CD4-positive, alpha-beta memory T cell (primary cell): ENCODE measurements at regions not wholly inside any gene's neighbourhood (a gene's known extent, or its start where the extent isn't known, plus 50 kb on each side); places are given as distances from the start of the nearest gene placed in this dataset.

ENCODE experiments used
- CTCF ChIA-PET: fragments of 350-600 bp; sonication (Branson Sonifier 250); formaldehyde crosslinking; loops from one replicate; lab custom pipeline; 2021; ENCODE audit warnings: inconsistent platforms; ENCODE audit not compliant: partially characterized antibody; lab: Charles Lee
- POLR2A ChIA-PET: fragments of 350-600 bp; sonication (Branson Sonifier 250); formaldehyde crosslinking; loops from one replicate; lab custom pipeline; 2021; ENCODE audit not compliant: partially characterized antibody; lab: Charles Lee
- DNase-seq, 5 donors: peaks; one replicate each; pipeline versions ENCODE4 v3.0.0 to v3.0.0-alpha.2; 2020 to 2022; ENCODE audit warnings: mixed read lengths in 1 of 5
- H3K27ac ChIP-seq: one replicate; pipeline ENCODE4 v1.7.0; 2013; ENCODE audit warnings: low read depth, low read length
- H3K27me3 ChIP-seq: 2 replicates; pipeline ENCODE4 v1.7.0; 2013; ENCODE audit warnings: mild to moderate bottlenecking, low read length, moderate library complexity; ENCODE audit not compliant: insufficient read depth
- H3K36me3 ChIP-seq: 2 replicates; pipeline ENCODE4 v1.7.0; 2013; ENCODE audit warnings: mild to moderate bottlenecking, low read length, moderate library complexity; ENCODE audit not compliant: insufficient read depth
- H3K4me1 ChIP-seq: 2 replicates; pipeline ENCODE4 v1.7.0; 2013; ENCODE audit warnings: mild to moderate bottlenecking, low read length, moderate library complexity; ENCODE audit not compliant: insufficient read depth
- H3K4me3 ChIP-seq, 2 donors: one replicate each; pipeline ENCODE4 v1.7.0; 2013; ENCODE audit warnings: low read length in 2 of 2, mild to moderate bottlenecking in 1 of 2
- H3K9me3 ChIP-seq, 2 donors: one replicate each; pipeline ENCODE4 v1.7.0; 2013; ENCODE audit warnings: low read length in 2 of 2, control low read depth in 1 of 2; ENCODE audit not compliant: control insufficient read depth in 1 of 2
- H3K27ac Mint-ChIP-seq, 7 donors: one replicate each; pipeline ENCODE4 v1.8.0; 2020 to 2021; ENCODE audit warnings: mixed read lengths in 7 of 7, mild to moderate bottlenecking in 6 of 7, inconsistent platforms in 3 of 7, moderate library complexity in 3 of 7
- H3K27me3 Mint-ChIP-seq, 2 donors: one replicate each; pipeline ENCODE4 v1.8.0; 2020 to 2021; ENCODE audit warnings: mixed read lengths in 2 of 2
- H3K36me3 Mint-ChIP-seq, 2 donors: one replicate each; pipeline ENCODE4 v1.8.0; 2020 to 2021; ENCODE audit warnings: mixed read lengths in 2 of 2, inconsistent platforms in 1 of 2, mild to moderate bottlenecking in 1 of 2
- H3K4me1 Mint-ChIP-seq, 4 donors: one replicate each; pipeline ENCODE4 v1.8.0; 2020 to 2021; ENCODE audit warnings: mixed read lengths in 4 of 4, mild to moderate bottlenecking in 1 of 4
- H3K4me3 Mint-ChIP-seq, 8 donors: one replicate each; pipeline ENCODE4 v1.8.0; 2020 to 2021; ENCODE audit warnings: mixed read lengths in 8 of 8, mild to moderate bottlenecking in 7 of 8, moderate library complexity in 6 of 8, inconsistent platforms in 3 of 8
- H3K9me3 Mint-ChIP-seq, 8 donors: one replicate each; pipeline ENCODE4 v1.8.0; 2020 to 2021; ENCODE audit warnings: mixed read lengths in 8 of 8, mild to moderate bottlenecking in 5 of 8, inconsistent platforms in 3 of 8, moderate library complexity in 1 of 8
- intact Hi-C: fragments of 100-400 bp; cut with micrococcal nuclease; formaldehyde crosslinking; loops from one replicate; pipeline ENCODE4 v1.15.1; 2023

GRCh38 chr2:180374502-180375281 lies 367.6 kb upstream of the CWC22 start:
- H3K4me1 Mint-ChIP-seq = no peaks in the 10 kb centered on the region
- no peaks in the 10 kb centered on the region for H3K36me3 Mint-ChIP-seq
- no peak for DNase-seq
- no peak overlapping the region for H3K27ac Mint-ChIP-seq
- H3K27me3 ChIP-seq = no peaks in the 10 kb centered on the region
- no peak overlapping the region for H3K27ac ChIP-seq
- ChIA-PET POLR2A (no interaction called here), CTCF (no interaction called here)
- no peak overlapping the region for H3K4me3 Mint-ChIP-seq
- H3K4me3 ChIP-seq = no peak overlapping the region
- H3K9me3 Mint-ChIP-seq = peaks cover 0 to 2% (median 0%) of the 10 kb centered on the region in 8 donors
- H3K27me3 Mint-ChIP-seq = no peaks in the 10 kb centered on the region
- H3K9me3 ChIP-seq = no peaks in the 10 kb centered on the region
- intact Hi-C loops = no loop called here
- no peaks in the 10 kb centered on the region for H3K4me1 ChIP-seq
- H3K36me3 ChIP-seq = no peaks in the 10 kb centered on the region

DNA sequence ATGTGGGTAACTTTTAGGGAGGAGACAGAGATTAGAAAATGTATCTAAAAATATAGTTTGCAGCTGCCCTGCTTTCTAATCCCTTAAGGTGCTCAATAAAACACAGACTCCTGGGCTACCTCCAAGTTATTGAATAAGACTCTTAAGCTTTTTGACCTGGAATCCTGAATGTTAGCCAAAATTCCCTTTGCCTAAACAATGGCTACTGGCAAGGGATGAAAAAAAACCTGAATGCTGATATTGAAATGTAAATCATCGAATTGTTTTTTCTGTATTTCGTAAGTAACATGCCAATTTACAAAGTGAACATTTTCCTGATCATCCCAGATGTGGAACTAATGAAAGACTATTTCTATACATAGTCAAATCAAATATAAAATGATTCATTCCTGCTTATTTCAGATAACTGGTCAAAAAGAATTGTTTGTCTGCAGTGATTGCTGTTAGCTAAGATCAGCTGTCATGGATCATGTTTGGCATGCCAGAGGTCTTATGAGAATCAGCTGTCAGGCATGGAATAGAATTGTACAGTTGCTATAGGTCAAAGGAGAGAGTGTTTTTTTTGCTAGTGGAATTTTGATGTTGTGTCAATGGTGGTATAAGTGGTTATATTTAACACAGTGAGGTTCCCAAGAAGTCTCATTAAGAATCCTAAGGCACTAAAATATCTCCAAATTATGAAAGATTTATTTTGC lies 363.6 kb upstream of the CWC22 start:
- CTCF ChIA-PET = no interaction called here
- no peak for DNase-seq
- no peak overlapping the region for H3K27ac ChIP-seq
- no peak overlapping the region for H3K4me3 ChIP-seq
- H3K36me3 ChIP-seq = no peaks in the 10 kb centered on the region
- Mint-ChIP-seq H3K4me3 (no peak overlapping the region), H3K27ac (no peak overlapping the region), H3K27me3 (no peaks in the 10 kb centered on the region), H3K36me3 (no peaks in the 10 kb centered on the region), H3K4me1 (no peaks in the 10 kb centered on the region), H3K9me3 (no peaks in the 10 kb centered on the region)
- POLR2A ChIA-PET = no interaction called here
- no peaks in the 10 kb centered on the region for H3K9me3 ChIP-seq
- no peaks in the 10 kb centered on the region for H3K4me1 ChIP-seq
- intact Hi-C loops = no loop called here
- H3K27me3 ChIP-seq = no peaks in the 10 kb centered on the region

DNA sequence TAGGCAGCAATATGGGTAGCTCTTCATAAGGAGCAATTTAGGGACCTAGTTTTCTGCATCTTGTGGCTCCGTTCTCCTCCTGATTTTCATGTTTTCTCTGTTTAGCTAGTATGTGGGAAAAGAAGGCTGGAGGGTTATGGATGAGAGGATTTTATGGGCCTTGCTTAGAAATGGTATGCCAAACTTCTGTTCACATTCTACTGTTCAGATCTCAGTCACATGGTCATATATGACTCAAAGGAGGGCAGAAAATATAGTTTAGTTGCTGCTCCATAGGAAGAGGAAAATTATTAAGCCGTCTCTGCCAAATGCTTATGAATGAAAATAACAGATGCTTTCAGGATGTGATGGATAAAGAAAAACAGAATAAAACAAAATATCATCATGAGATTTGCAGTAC lies 361.8 kb upstream of the CWC22 start:
- intact Hi-C loops = no loop called here
- no peak overlapping the region for H3K4me3 ChIP-seq
- no peak overlapping the region for H3K27ac ChIP-seq
- no peaks in the 10 kb centered on the region for H3K9me3 ChIP-seq
- Mint-ChIP-seq H3K27me3 (no peaks in the 10 kb centered on the region), H3K9me3 (peaks cover 0 to 1% (median 0%) of the 10 kb centered on the region in 8 donors), H3K4me3 (no peak overlapping the region), H3K27ac (no peak overlapping the region), H3K36me3 (no peaks in the 10 kb centered on the region), H3K4me1 (no peaks in the 10 kb centered on the region)
- H3K27me3 ChIP-seq = no peaks in the 10 kb centered on the region
- no peaks in the 10 kb centered on the region for H3K36me3 ChIP-seq
- POLR2A ChIA-PET = no interaction called here
- no peak for DNase-seq
- CTCF ChIA-PET = interaction anchor here (0.8 kb wide), 1 partner anchor 9 kb away, joined by 4 read pairs; no protein-coding TSS in a partner anchor
- no peaks in the 10 kb centered on the region for H3K4me1 ChIP-seq

DNA sequence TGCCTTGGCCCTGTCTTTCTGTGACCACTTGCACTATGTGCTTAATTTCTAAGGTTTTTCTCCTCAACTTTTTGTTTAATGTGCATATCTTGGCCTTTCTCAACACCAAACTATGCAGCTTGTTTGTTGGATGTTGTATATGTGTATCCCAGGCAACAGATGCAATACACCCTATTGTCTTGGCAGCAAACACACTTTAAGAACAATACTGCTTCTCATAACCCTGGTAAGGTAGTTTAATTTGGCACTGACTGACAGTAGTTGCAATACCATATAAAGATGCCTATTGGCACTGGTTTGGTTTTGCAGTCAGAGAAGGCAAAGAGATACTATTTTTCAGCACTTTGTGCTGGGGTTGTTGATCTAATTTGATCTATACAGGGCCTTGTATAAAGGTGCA lies 360.7 kb upstream of the CWC22 start:
- intact Hi-C loops = no loop called here
- no peaks in the 10 kb centered on the region for H3K27me3 ChIP-seq
- Mint-ChIP-seq H3K4me1 (no peaks in the 10 kb centered on the region), H3K36me3 (no peaks in the 10 kb centered on the region), H3K27me3 (no peaks in the 10 kb centered on the region), H3K27ac (no peak overlapping the region), H3K9me3 (peaks cover 0 to 2% (median 0%) of the 10 kb centered on the region in 8 donors), H3K4me3 (no peak overlapping the region)
- ChIA-PET CTCF (no interaction called here), POLR2A (no interaction called here)
- H3K4me1 ChIP-seq = no peaks in the 10 kb centered on the region
- no peak for DNase-seq
- no peak overlapping the region for H3K27ac ChIP-seq
- no peaks in the 10 kb centered on the region for H3K9me3 ChIP-seq
- H3K4me3 ChIP-seq = no peak overlapping the region
- no peaks in the 10 kb centered on the region for H3K36me3 ChIP-seq

GRCh38 chr2:180366481-180366880 lies 359.4 kb upstream of the CWC22 start:
- POLR2A ChIA-PET = no interaction called here
- CTCF ChIA-PET = no interaction called here
- Histone ChIP-seq H3K4me3 (no peak overlapping the region), H3K36me3 (no peaks in the 10 kb centered on the region), H3K9me3 (no peaks in the 10 kb centered on the region), H3K4me1 (no peaks in the 10 kb centered on the region), H3K27me3 (no peaks in the 10 kb centered on the region), H3K27ac (no peak overlapping the region)
- Mint-ChIP-seq H3K27ac (no peak overlapping the region), H3K4me1 (no peaks in the 10 kb centered on the region), H3K9me3 (peaks cover 0 to 2% (median 0%) of the 10 kb centered on the region in 8 donors), H3K4me3 (no peak overlapping the region), H3K27me3 (no peaks in the 10 kb centered on the region), H3K36me3 (no peaks in the 10 kb centered on the region)
- intact Hi-C loops = no loop called here
- no peak for DNase-seq

DNA sequence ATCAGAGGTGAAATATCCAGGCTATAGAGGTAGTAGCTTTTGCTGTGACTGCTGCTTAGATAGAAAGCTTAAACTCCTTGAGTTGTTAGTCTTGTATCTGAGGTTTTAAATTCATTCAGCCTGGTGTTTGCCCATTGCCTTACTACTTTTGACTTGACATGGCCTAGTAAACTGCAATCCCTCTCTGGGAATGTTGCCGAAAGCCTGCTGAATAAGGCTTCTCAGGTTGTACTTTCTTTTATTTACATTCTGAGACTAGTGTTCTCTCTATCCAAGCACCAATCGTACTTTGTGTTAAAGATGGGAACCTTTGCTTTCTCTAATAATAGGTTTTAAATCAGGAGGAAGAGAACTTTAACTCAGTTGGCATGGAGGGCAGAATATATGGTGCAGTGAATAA lies 357.6 kb upstream of the CWC22 start:
- Mint-ChIP-seq H3K27me3 (no peaks in the 10 kb centered on the region), H3K27ac (no peak overlapping the region), H3K4me1 (no peaks in the 10 kb centered on the region), H3K36me3 (no peaks in the 10 kb centered on the region), H3K4me3 (no peak overlapping the region), H3K9me3 (peaks cover 0 to 2% (median 0%) of the 10 kb centered on the region in 8 donors)
- Histone ChIP-seq H3K4me1 (no peaks in the 10 kb centered on the region), H3K4me3 (no peak overlapping the region), H3K27me3 (no peaks in the 10 kb centered on the region), H3K36me3 (no peaks in the 10 kb centered on the region), H3K9me3 (no peaks in the 10 kb centered on the region), H3K27ac (no peak overlapping the region)
- DNase-seq = no peak
- ChIA-PET CTCF (no interaction called here), POLR2A (no interaction called here)
- intact Hi-C loops = no loop called here

GRCh38 chr2:180360283-180360618 lies 353.2 kb upstream of the CWC22 start:
- Mint-ChIP-seq H3K4me1 (no peaks in the 10 kb centered on the region), H3K9me3 (peaks cover 0 to 4% (median 0%) of the 10 kb centered on the region in 8 donors), H3K27ac (no peak overlapping the region), H3K27me3 (no peaks in the 10 kb centered on the region), H3K36me3 (no peaks in the 10 kb centered on the region), H3K4me3 (no peak overlapping the region)
- CTCF ChIA-PET = no interaction called here
- no peak overlapping the region for H3K4me3 ChIP-seq
- no peaks in the 10 kb centered on the region for H3K36me3 ChIP-seq
- POLR2A ChIA-PET = no interaction called here
- intact Hi-C loops = no loop called here
- H3K9me3 ChIP-seq = no peaks in the 10 kb centered on the region
- no peak overlapping the region for H3K27ac ChIP-seq
- DNase-seq = no peak
- no peaks in the 10 kb centered on the region for H3K27me3 ChIP-seq
- H3K4me1 ChIP-seq = no peaks in the 10 kb centered on the region
